Choroid plexus epithelial cell (primary cell): ENCODE measurements at regions not wholly inside any gene's neighbourhood (a gene's known extent, or its start where the extent isn't known, plus 50 kb on each side); places are given as distances from the start of the nearest gene placed in this dataset.

ENCODE experiments used
- DNase-seq: peaks from one replicate; pipeline ENCODE4 v3.0.0-alpha.2; 2010; ENCODE audit warnings: low read depth
- H3K4me3 ChIP-seq: 2 replicates; pipeline ENCODE4 v1.5.1; 2011; ENCODE audit warnings: low read depth, mild to moderate bottlenecking, control low read depth, low read length, moderate library complexity
- CTCF ChIP-seq: conservative IDR thresholded peaks from 2 replicates; pipeline ENCODE4 v1.5.1; 2011; ENCODE audit warnings: low read depth, mild to moderate bottlenecking, control low read depth, inconsistent platforms, low read length, moderate library complexity

GRCh38 chr13:50409220-50409619, 394.0 kb downstream of the KCNRG start:
- no peak for DNase-seq
- no peak overlapping the region for H3K4me3 ChIP-seq
- TF ChIP-seq CTCF = no peak

DNA sequence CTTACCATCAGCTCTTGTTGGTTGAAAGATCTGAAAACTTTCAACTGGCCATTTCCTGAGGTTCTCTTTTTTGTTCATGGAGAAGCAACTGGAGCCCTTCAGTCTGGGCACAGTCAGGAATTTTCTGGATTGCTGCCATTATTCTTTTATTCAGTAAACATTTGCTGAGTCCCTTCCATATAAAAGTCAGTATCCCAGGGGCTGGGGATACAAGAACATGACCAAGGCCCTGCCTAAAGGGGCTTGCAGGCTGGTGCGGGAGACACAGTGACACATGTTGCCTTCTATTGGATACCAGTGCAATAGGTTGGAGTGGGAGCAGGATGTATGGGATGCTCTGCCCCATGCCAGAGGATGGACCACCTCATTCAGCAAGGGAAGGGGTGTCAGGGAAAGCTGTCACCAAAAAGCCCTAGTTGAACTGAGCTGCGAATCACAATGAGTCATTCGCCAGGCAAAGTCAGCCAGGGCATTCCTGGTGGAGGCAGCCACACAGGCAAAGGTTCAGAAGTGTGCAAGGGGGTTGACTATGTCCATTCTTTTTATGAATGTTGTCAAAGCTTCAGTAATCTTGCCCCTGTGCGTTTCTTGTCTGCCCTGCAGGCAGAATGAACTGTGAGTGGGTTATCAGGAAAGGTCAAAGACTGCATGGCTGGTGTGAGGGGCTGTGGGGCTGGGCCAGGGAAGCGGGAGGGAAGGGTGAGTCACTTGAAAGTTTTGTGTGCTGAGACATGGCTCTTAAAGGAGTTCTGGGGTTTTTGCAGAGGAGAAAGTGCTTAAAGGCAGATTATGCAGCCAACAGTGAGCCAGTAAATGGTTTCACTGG, 395.9 kb downstream of the KCNRG start:
- DNase-seq = peak; percentile 72

GRCh38 chr13:50412046-50412617, 396.9 kb downstream of the KCNRG start:
- DNase-seq = no peak
- no peak for TF ChIP-seq CTCF

More for the DNA sequence above, 395.9 kb downstream of the KCNRG start:
- TF ChIP-seq CTCF = no peak
- no peak overlapping the region for H3K4me3 ChIP-seq

GRCh38 chr13:50414640-50415039, 399.4 kb downstream of the KCNRG start:
- H3K4me3 ChIP-seq = no peak overlapping the region
- no peak for DNase-seq
- TF ChIP-seq CTCF = no peak

More at GRCh38 chr13:50412046-50412617, 396.9 kb downstream of the KCNRG start:
- no peak overlapping the region for H3K4me3 ChIP-seq

DNA sequence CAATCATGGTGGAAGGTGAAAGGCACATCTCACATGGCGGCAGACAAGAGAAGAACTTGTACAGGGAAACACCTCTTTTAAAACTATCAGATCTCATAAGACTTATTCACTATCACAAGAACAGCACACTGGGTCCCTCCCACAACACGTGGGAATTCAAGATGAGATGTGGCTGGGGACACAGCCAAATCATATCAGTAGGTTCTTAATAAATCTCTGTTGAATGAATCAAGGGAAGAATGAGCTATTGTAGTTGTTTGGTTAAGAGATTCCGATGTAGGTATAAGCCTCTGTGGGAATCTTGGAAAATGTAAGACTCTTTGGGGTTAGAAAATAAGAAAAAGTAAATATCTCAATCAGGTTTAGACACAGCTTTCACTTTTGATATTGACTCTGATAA, 400.2 kb downstream of the KCNRG start:
- no peak for TF ChIP-seq CTCF
- DNase-seq = no peak
- no peak overlapping the region for H3K4me3 ChIP-seq

- no peak for TF ChIP-seq CTCF
- DNase-seq = no peak
- H3K4me3 ChIP-seq = no peak overlapping the region
Observed at GRCh38 chr13:50417597-50417996, 402.4 kb downstream of the KCNRG start.
